ENCODE measurements at regions not wholly inside any gene's neighbourhood (a gene's known extent, or its start where the extent isn't known, plus 50 kb on each side); places are given as distances from the start of the nearest gene placed in this dataset.

DNA sequence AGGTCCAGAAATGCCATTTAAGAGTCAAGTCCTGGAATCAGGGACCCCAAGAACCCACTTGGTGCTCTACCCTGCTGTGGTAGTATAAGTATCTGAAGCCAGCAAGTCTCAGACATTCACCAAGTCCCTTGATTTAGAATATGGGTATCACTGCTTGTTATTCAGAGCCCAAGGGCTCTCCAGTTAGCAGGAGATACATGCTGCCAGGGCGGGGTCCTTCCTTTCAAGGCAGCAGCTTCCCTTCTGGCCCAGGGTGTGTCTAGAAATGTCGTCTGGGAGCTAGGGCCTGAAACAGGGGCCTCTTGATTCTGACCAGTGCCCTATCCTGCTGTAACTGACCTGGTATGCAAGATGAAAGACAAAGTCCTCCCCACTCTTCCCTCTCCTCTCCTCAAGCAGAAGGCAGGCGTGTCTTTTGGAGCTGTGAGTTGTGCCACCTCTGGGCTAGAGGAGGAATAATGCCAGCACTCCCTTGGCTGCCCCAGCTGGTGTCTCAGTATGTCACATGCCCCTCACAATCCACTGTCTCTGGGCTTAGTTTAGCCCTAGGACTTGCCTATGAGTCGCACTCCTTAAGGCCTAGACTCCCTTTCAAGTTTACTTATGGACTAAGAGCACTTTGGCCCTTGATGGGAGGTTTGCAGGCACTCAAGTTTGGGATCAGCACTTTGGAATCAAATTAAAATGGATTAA lies 200.2 kb downstream of the MRPL39 start:
- Histone ChIP-seq H3K27ac (ENCODE audit: low read length) (no peak overlapping the region), H3K4me3 (ENCODE audit: low read length) (no peak overlapping the region), H3K4me1 (ENCODE audit: control insufficient read depth, insufficient read depth, low read length) (no peaks in the 10 kb centered on the region), H3K36me3 (ENCODE audit: control insufficient read depth, insufficient read depth, low read length) (no peaks in the 10 kb centered on the region), H3K27me3 (ENCODE audit: control insufficient read depth, insufficient read depth, low read length) (no peaks in the 10 kb centered on the region), H3K9me3 (ENCODE audit: control insufficient read depth, low read depth, low read length) (no peaks in the 10 kb centered on the region)
- DNase-seq: no peak
- no CpG with 5 or more reads among the region's 4 CpGs for WGBS (ENCODE audit: insufficient coverage, low lambda C conversion rate)

- H3K4me3 ChIP-seq (ENCODE audit: low read length): no peak overlapping the region
- no peaks in the 10 kb centered on the region for H3K4me1 ChIP-seq (ENCODE audit: control insufficient read depth, insufficient read depth, low read length)
- H3K9me3 ChIP-seq (ENCODE audit: control insufficient read depth, low read depth, low read length): no peaks in the 10 kb centered on the region
- no peaks in the 10 kb centered on the region for H3K27me3 ChIP-seq (ENCODE audit: control insufficient read depth, insufficient read depth, low read length)
- DNase-seq: no peak
- no peaks in the 10 kb centered on the region for H3K36me3 ChIP-seq (ENCODE audit: control insufficient read depth, insufficient read depth, low read length)
- H3K27ac ChIP-seq (ENCODE audit: low read length): no peak overlapping the region
Measured at GRCh38 chr21:25405984-25406383, 201.3 kb downstream of the MRPL39 start.

GRCh38 chr21:25402134-25402961 lies 204.9 kb downstream of the MRPL39 start:
- Histone ChIP-seq H3K36me3 (ENCODE audit: control insufficient read depth, insufficient read depth, low read length) (no peaks in the 10 kb centered on the region), H3K4me3 (ENCODE audit: low read length) (no peak overlapping the region), H3K27ac (ENCODE audit: low read length) (no peak overlapping the region), H3K27me3 (ENCODE audit: control insufficient read depth, insufficient read depth, low read length) (no peaks in the 10 kb centered on the region), H3K4me1 (ENCODE audit: control insufficient read depth, insufficient read depth, low read length) (no peaks in the 10 kb centered on the region), H3K9me3 (ENCODE audit: control insufficient read depth, low read depth, low read length) (no peaks in the 10 kb centered on the region)
- WGBS (ENCODE audit: insufficient coverage, low lambda C conversion rate): no CpG with 5 or more reads among the region's 7 CpGs
- DNase-seq: no peak

DNA sequence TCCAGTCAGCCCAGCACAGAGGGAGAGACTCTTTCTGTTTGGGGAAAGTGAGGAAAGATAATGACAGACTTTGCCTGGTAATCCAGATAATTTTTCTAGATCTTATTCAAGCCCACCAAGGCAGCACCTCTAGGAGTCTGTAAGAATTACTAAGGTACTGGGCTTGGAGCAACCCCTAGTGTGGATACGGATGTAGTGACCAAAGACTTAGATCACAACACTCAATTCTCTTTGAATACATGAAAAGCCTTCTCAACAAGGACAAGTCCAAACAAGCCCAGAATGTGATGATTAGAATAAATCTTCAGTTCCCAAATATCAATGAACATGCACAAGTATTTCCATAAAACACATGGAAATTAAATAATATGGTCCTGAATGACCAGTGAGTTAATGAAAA lies 206.9 kb downstream of the MRPL39 start:
- WGBS (ENCODE audit: insufficient coverage, low lambda C conversion rate): no CpG with 5 or more reads among the region's 1 CpG
- H3K9me3 ChIP-seq (ENCODE audit: control insufficient read depth, low read depth, low read length): no peaks in the 10 kb centered on the region
- H3K27me3 ChIP-seq (ENCODE audit: control insufficient read depth, insufficient read depth, low read length): no peaks in the 10 kb centered on the region
- no peak overlapping the region for H3K27ac ChIP-seq (ENCODE audit: low read length)
- no peaks in the 10 kb centered on the region for H3K36me3 ChIP-seq (ENCODE audit: control insufficient read depth, insufficient read depth, low read length)
- no peak overlapping the region for H3K4me3 ChIP-seq (ENCODE audit: low read length)
- no peaks in the 10 kb centered on the region for H3K4me1 ChIP-seq (ENCODE audit: control insufficient read depth, insufficient read depth, low read length)
- no peak for DNase-seq

DNA sequence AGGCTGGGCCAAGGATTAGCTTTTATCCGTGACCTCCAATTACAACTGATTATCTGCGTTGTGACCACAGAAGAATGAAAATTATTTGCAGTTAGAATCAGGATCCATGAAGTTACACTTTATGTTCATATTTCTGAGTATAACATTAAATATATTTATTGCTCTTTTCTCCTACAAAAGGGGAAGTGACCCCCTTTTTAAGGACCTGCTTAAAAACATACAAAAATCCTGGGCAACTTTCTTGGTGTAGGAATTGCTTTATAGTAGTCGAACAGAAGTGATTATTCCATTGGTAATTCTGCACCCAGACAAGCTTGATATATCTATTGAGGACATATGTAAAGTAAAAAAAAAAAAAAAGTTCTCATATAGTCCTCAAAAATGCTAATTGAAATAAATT lies 208.7 kb downstream of the MRPL39 start:
- Histone ChIP-seq H3K4me1 (ENCODE audit: control insufficient read depth, insufficient read depth, low read length) (no peaks in the 10 kb centered on the region), H3K27ac (ENCODE audit: low read length) (no peak overlapping the region), H3K4me3 (ENCODE audit: low read length) (no peak overlapping the region), H3K27me3 (ENCODE audit: control insufficient read depth, insufficient read depth, low read length) (no peaks in the 10 kb centered on the region), H3K36me3 (ENCODE audit: control insufficient read depth, insufficient read depth, low read length) (no peaks in the 10 kb centered on the region), H3K9me3 (ENCODE audit: control insufficient read depth, low read depth, low read length) (no peaks in the 10 kb centered on the region)
- 86% methylated on average over 1 of the region's 3 CpGs for WGBS (ENCODE audit: insufficient coverage, low lambda C conversion rate)
- no peak for DNase-seq

GRCh38 chr21:25396135-25396711 lies 211.1 kb downstream of the MRPL39 start:
- WGBS (ENCODE audit: insufficient coverage, low lambda C conversion rate): no CpG with 5 or more reads among the region's 8 CpGs
- H3K27ac ChIP-seq (ENCODE audit: low read length): no peak overlapping the region
- no peaks in the 10 kb centered on the region for H3K36me3 ChIP-seq (ENCODE audit: control insufficient read depth, insufficient read depth, low read length)
- H3K4me3 ChIP-seq (ENCODE audit: low read length): no peak overlapping the region
- no peaks in the 10 kb centered on the region for H3K9me3 ChIP-seq (ENCODE audit: control insufficient read depth, low read depth, low read length)
- no peak for DNase-seq
- no peaks in the 10 kb centered on the region for H3K4me1 ChIP-seq (ENCODE audit: control insufficient read depth, insufficient read depth, low read length)
- H3K27me3 ChIP-seq (ENCODE audit: control insufficient read depth, insufficient read depth, low read length): no peaks in the 10 kb centered on the region

DNA sequence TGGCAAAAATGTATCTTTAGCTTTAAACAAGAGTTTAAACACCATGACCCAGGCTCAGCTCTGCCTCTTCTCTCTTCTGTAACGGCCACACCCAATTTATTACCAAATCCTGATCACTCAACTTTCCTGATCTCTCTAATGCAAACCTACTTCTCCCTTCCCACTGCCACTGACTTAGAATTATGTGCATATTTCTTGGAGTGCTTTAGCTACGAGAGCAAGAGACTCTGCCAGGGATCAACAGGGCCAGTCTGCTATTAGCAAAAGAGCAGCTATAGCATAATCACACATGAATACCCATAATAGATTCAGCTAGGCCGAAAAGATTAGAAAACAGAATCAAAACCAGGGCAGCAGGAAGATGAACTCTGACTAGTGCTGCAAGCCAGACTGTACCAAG lies 215.5 kb downstream of the MRPL39 start:
- Histone ChIP-seq H3K36me3 (ENCODE audit: control insufficient read depth, insufficient read depth, low read length) (no peaks in the 10 kb centered on the region), H3K4me1 (ENCODE audit: control insufficient read depth, insufficient read depth, low read length) (no peaks in the 10 kb centered on the region), H3K9me3 (ENCODE audit: control insufficient read depth, low read depth, low read length) (no peaks in the 10 kb centered on the region), H3K27me3 (ENCODE audit: control insufficient read depth, insufficient read depth, low read length) (no peaks in the 10 kb centered on the region), H3K27ac (ENCODE audit: low read length) (no peak overlapping the region), H3K4me3 (ENCODE audit: low read length) (no peak overlapping the region)
- WGBS (ENCODE audit: insufficient coverage, low lambda C conversion rate): no CpG with 5 or more reads among the region's 3 CpGs
- DNase-seq: no peak

DNA sequence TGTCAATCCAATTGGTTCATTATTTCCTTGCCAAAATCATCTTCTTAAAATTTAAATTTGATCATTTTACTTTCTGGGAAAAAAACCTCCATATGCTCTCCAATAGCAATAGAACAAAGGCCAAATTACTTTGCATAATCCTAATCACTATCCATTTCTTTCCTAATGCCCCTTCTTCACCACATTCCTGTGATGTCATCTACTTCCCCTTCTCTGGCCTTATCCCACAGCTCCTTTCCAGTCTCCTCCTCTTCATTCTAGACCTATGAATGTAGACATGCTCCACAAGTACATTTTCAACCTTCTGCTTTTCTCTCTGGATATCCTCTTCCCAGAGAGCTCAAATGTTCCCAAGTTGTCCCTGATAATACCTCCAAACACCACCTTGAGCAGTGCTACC lies 216.6 kb downstream of the MRPL39 start:
- no peak for DNase-seq
- Histone ChIP-seq H3K9me3 (ENCODE audit: control insufficient read depth, low read depth, low read length) (no peaks in the 10 kb centered on the region), H3K36me3 (ENCODE audit: control insufficient read depth, insufficient read depth, low read length) (no peaks in the 10 kb centered on the region), H3K4me3 (ENCODE audit: low read length) (no peak overlapping the region), H3K4me1 (ENCODE audit: control insufficient read depth, insufficient read depth, low read length) (no peaks in the 10 kb centered on the region), H3K27ac (ENCODE audit: low read length) (no peak overlapping the region), H3K27me3 (ENCODE audit: control insufficient read depth, insufficient read depth, low read length) (no peaks in the 10 kb centered on the region)

- Histone ChIP-seq H3K27ac (ENCODE audit: low read length) (no peak overlapping the region), H3K9me3 (ENCODE audit: control insufficient read depth, low read depth, low read length) (no peaks in the 10 kb centered on the region), H3K36me3 (ENCODE audit: control insufficient read depth, insufficient read depth, low read length) (no peaks in the 10 kb centered on the region), H3K4me3 (ENCODE audit: low read length) (no peak overlapping the region), H3K4me1 (ENCODE audit: control insufficient read depth, insufficient read depth, low read length) (no peaks in the 10 kb centered on the region), H3K27me3 (ENCODE audit: control insufficient read depth, insufficient read depth, low read length) (no peaks in the 10 kb centered on the region)
- DNase-seq: no peak
- 70% methylated on average over 1 of the region's 3 CpGs for WGBS (ENCODE audit: insufficient coverage, low lambda C conversion rate)
Measured at GRCh38 chr21:25387665-25388064, 219.6 kb downstream of the MRPL39 start.

GRCh38 chr21:25385911-25386474 lies 221.3 kb downstream of the MRPL39 start:
- Histone ChIP-seq H3K27me3 (ENCODE audit: control insufficient read depth, insufficient read depth, low read length) (no peaks in the 10 kb centered on the region), H3K27ac (ENCODE audit: low read length) (no peak overlapping the region), H3K36me3 (ENCODE audit: control insufficient read depth, insufficient read depth, low read length) (no peaks in the 10 kb centered on the region), H3K4me3 (ENCODE audit: low read length) (no peak overlapping the region), H3K9me3 (ENCODE audit: control insufficient read depth, low read depth, low read length) (no peaks in the 10 kb centered on the region), H3K4me1 (ENCODE audit: control insufficient read depth, insufficient read depth, low read length) (no peaks in the 10 kb centered on the region)
- DNase-seq: peak; percentile 19 to 21
- WGBS (ENCODE audit: insufficient coverage, low lambda C conversion rate): 2% methylated on average over 6 of the region's 8 CpGs

Measured in large intestine (tissue), 3 donors.